Esophagus muscularis mucosa (tissue), 3 donors: ENCODE measurements at regions not wholly inside any gene's neighbourhood (a gene's known extent, or its start where the extent isn't known, plus 50 kb on each side); places are given as distances from the start of the nearest gene placed in this dataset.

Source experiments
- CTCF ChIP-seq, 3 experiments: fragments of 200-600 bp in 2 of 3; fragments of 450-650 bp in 1 of 3; sonication (generic) in 2 of 3; IDR thresholded peaks; one replicate each; pipeline ENCODE4 v1.5.1; 2017 to 2019; ENCODE audit warnings: antibody characterized with exemption in 3 of 3, mild to moderate bottlenecking in 2 of 3, moderate library complexity in 1 of 3
- POLR2A ChIP-seq: fragments of 450-650 bp; IDR thresholded peaks from one replicate; pipeline ENCODE4 v1.6.1; 2017; ENCODE audit warnings: antibody characterized with exemption, moderate library complexity, mild to moderate bottlenecking, low read depth

DNA sequence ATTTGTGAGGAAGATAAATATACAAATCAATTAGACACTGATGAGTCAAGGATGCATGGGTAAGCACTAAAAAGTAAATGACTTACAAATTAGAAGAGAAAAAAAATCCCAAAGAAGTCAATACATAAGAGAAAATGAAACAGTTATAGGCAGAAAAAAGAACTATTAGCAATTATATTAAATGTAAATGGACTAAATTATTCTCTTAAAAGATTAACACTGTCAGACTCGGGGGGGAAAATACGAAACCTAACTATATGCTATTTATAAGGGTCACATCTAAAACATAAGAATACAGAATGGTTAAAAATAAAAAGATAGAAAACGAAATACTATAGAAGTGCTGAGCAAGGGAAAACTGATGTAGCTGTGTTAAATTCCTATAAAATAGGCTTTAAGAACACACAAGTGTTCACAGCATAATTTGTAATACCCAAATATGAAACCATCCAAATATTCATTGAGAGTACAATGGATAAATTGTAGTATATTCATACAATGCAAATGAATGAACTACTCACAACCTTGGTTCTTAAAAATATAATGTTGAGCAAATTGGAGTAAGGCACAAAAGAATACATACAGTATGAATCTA lies 67.1 kb upstream of the SH3PXD2B start:
- TF ChIP-seq POLR2A, result no peak
- TF ChIP-seq CTCF (IDR thresholded peaks at IDR 0.05), result no peak
